Glomerular endothelial cell (primary cell): ENCODE measurements at regions not wholly inside any gene's neighbourhood (a gene's known extent, or its start where the extent isn't known, plus 50 kb on each side); places are given as distances from the start of the nearest gene placed in this dataset.

ENCODE experiments used
- DNase-seq: peaks from one replicate; pipeline ENCODE4 v3.0.0-alpha.2; 2011; ENCODE audit warnings: low read depth, low spot score; ENCODE audit errors: extremely low read depth

DNA sequence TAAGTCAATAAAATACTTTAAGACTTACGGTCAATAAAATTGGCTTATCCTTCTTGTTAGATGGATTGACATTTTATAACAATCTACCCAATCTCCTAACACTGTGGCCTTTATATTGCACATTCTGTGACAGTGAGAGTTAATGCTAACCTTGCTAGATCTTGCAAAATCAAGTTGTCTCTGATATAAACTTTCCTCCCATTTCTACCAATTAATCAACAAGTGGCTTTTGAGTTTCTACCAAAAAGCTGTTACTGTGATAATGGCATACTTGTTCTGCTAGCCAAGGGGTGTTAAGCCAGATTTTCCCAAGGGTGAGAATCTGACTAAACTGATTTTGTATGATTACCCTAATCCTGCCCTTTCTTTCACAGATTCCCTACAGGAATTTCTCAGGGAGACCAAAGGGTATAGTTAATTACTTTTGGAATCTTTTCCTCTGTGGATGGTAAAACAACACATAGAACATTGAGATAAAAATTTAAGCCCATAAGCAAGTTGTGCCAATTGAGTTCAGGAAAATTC, 174.1 kb upstream of the SUCLG2 start:
- no peak for DNase-seq

DNA sequence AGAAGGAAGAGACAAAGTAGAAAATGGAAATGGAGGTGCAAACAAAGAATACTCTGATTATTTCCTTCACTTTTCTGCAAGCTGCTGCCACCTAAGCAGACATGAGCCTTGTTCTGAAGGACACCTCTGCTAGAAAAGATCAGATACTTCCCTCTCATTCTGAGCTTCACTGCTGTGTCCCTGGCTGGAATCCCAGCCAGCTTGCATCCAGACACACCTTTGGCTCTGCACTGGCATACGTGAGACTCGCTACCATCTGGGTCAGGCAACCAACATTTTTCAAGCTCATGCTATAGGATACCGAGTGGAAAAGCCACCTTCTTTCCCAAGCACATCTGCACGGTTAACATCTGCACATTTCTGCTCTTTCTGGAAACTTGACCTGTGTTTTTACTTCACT, 166.7 kb upstream of the SUCLG2 start:
- no peak for DNase-seq

DNA sequence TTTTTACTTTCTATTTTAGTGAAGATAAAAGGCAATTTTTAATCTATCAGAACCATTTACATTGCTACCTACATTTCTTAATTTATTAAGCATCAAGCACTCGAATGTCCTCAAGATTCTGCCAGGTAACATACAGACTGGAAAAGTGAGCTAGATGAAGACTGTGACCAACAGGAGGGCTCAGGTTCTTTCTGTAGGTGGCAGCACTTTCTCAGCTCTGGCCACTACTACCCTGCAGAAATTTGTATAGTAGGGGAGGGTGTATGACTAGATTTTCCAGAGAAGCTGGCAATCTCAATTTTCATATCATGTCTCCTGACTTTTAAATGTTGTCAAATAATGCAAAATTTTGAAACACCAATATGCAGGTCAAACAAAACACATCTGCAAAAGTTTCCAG, 165.0 kb upstream of the SUCLG2 start:
- no peak for DNase-seq

DNA sequence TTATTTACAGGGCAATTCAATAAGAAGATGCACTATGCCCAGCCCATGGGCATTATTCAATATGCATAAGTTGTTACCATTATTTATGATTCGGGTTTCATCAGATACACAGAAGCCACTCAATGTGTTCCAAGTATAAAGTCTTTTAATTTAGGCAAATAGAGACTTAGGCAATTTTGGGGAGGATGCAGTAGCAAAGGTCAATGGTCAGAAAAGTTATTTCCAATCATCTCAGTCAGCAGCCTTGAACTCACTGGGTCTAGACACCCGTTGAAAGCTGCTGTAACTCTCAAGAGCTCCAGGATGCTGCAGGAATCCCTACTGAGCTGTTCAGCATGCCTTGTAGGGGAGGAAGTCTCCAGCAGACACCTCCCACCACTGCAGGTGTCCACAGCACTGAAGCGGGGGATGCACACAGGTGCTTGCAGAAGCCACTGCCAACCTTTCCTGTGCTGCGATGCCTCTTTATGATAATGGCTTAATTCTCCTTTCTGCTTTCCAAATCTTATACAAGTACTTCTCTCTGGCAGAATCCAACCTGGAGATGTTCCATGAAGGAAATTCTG, 155.0 kb upstream of the SUCLG2 start:
- DNase-seq, result no peak

DNA sequence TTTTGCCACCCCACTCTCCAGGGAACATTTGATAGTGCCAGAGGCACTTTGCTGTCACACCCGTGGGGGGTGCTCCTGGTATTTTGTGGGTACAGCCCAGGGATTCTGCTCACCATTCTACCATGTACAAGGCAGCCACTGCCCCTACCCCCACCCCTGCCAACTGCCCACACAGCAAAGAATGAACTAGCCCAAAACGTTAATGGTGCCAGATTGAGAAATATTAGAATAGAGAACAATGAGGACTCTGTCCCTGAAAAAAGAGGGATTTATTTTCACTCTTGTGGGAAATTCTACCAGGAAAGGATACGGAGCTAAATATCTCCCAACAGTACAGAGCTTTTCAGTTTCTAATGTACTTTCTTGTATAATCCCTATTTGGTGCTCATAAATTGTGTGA, 154.5 kb upstream of the SUCLG2 start:
- no peak for DNase-seq

DNA sequence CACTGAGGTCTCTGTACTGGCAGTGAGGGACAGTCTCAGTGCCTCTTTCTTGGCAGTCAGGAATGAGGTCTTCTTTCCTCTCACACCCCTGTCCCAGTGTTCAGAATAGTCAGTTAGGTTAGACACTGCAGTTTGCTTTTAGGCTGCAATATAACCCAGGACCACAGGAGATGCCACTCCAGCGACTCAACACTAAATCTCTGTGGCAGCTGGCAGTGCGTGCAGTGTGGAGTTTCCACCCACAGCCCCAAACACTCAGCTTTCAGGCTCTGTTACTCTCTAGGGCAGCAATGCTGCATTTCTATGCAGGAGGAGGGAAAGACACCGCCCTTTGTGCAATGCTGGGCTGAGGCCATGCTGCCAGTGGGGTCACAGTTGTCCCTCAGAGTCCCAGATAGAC, 150.2 kb upstream of the SUCLG2 start:
- DNase-seq, result no peak

DNA sequence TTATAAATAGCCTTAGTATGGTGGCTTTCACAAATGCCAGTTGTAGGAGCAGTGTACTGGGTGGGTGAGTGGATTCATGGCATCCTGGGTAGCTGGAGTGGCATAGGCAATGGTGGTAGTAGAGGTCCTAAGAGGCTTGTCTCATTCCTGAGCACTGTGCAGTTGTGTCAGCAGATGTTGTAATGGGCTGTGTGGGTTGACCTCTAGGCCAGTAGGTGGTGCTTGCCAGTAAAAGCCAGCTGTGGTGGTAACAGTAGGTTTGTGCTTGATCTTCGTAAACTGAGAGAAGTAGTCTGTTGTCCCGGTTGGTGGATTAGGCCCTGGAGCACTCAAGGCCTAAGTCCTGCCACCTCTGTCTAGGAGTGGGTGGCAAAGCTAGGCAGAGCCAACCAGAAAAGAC, 149.7 kb upstream of the SUCLG2 start:
- no peak for DNase-seq

DNA sequence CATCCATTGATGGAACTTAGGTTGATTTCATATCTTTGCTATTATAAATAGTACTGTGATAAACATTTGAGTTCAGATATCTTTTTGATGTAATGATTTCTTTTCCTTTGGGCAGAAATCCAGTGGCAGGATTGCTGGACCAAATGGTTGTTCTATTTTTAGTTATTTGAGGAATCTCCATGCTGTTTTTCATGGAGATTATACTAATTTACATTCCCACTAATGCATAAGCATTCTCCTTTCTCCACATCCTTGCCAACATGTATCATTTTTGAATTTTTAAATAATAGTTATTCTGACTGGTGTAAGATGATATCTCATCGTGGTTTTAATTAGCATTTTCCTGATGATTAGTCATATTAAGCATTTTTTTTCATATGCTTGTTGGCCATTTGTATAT, 144.0 kb upstream of the SUCLG2 start:
- DNase-seq, result no peak

DNA sequence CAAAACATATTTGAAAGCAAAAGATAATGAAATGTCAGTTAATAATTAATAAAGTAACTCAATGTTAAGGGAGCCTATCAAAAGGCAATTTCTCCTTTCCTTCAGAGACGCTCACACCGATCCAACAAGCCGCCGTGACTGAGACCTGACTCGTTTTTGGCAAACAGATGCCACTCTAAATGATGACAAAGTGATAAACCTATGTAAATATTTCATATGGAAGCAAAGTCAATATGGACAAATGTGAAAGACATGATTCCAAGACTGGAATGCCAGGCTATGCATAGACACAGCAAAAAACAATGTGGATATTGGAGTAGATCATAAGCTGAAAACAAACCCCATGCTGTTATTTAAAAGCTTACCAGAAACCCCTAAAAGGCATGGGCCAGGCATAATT, 137.2 kb upstream of the SUCLG2 start:
- no peak for DNase-seq

DNA sequence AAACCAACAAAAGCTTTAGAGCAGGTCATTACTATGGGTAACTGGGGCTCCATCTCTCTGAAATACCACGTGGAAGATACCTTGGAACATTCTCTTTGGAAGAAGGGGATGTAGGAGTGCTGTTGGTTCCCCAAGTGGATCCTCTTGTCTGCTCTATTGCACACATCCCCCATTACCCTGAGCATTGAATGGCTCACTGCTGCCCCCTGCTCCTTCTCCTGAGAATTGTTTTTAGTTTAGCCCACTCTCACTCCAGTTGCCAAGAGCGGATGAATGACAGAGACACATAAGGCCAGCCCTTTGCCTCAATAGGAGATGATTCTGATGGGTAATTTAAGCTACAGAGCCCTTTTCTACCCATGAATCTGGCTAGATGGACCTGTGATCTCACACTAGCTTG, 135.6 kb upstream of the SUCLG2 start:
- peak; percentile 37 for DNase-seq

DNA sequence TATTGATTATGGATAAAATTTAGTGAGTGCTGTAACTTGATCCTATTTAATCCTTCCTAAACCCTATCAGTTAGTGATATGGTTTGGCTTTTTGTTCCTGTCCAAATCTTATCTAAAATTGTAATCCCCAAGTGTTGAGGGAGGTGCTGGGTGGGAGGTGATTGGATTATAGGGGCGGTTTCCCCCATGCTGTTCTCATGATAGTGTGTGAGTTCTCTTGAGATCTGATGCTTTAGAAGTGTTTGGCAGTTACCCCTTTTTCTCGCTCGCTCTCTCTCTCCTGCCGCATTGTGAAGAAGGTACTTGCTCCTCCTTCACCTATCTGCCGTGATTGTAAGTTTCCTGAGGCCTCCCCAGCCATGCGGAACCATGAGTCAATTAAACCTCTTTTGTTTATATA, 134.0 kb upstream of the SUCLG2 start:
- no peak for DNase-seq

DNA sequence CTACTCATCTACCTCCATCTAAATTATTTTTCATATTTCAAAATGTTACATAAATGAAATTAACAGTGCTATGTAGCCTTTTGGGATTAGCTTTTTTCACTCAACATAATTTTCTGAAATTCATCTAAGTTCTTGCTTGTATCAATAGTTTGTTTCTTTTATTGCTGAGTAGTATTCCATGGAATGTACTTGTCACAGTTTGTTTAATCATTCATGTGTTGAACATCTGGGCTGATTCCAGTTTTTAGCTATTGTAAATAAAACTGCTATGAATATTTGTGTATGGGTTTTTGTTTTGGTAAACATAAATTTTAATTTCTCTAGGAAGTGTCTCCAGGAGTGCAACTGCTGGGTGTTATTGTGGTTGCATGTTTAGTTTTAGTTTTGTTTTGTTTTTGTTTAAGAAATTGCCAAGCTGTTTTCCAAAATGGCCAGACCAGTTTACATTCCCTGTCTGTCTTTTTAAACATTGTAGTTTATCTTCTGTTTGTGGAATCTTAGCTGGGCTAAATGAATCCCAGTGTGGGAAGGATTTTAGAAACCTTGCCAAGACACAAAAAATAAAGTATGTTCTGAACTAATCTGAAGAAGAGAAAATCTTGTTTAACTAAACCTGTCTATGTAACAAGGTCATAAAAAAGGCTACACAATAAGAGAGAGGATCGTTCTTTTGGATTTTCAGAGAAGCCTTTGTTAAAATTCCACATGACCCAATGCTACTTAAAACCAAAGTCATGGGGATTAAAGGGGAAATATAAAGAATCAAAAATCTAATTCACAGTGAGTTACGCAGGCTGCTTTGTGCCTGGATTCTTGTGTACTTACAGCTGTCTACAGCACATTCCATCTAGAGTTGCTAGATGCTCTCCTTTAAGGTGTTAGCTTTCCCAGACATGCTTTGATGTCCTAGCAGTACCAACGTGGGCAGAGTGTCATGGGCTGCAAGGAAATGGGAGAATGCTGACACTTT, 129.2 kb upstream of the SUCLG2 start:
- DNase-seq, result no peak

DNA sequence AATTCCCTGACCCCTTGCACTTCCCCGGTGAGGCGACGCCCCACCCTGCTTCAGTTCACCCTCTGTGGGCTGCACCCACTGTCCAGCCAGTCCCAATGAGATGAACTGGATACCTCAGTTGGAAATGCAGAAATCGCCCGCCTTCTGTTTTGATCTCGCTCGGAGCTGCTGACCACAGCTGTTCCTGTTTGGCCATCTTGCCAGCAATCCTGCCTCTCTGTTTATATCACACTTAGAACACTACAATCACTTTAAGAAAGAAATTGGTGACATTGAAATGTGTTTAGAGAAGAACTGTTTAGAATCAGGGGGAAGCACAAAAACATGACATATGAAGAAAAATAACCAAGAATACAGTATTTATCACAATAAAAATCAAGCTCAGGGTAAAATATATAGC, 127.5 kb upstream of the SUCLG2 start:
- no peak for DNase-seq

DNA sequence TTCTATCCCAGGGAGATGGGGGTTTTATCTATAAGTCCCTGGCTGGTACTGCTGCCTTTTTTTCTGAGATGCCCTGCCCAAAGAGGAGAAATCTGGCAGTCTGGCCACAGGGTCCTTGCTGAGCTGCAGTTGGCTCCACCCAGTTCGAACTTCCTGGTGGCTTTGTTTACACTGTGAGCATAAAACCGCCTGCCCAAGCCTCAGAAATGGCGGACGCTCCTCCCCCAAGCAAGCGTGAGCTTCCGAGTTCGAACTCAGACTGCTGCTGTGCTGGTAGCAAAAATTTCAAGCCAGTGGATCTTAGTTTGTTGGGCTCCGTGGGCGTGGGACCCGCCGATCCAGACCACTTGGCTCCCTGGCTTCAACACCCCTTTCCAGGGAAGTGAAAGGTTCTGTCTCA, 126.8 kb upstream of the SUCLG2 start:
- DNase-seq, result no peak

DNA sequence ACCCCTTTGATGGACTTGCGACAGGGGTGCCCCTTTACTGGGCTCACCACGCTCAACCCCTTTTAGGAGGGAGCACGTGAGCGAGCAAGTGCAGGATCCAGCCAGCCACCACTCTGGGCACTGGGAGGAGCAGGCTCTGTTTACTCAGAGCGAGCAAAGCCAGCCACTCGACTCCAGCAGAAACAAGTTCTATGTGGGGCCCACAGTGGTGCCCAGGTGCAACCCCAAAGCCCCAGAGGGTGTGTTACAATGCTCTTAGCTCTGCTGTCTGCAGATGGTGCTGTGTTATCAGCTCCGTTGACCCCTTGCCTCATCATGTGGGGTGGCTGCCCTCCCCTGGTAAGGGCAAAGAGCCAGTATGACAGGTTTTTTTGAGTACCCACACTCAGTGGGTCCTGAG, 120.3 kb upstream of the SUCLG2 start:
- no peak for DNase-seq

DNA sequence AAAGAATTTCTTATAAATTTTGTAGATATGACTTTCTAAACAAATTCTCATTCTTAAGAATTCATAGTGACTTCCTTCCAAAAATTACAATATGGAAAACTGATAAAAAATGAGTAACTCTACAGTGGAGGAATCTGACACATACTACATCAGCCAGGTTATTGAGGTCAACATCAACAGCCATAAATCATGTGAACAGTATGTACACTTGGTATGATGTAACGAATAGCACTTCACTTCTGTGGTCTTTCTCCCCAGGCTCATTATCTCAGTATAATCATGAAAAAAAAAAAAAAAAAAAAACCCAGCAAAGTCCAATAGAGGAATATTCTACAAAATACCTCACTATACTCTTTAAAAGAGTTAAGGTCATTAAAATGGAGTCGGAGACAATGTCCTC, 111.2 kb upstream of the SUCLG2 start:
- no peak for DNase-seq

DNA sequence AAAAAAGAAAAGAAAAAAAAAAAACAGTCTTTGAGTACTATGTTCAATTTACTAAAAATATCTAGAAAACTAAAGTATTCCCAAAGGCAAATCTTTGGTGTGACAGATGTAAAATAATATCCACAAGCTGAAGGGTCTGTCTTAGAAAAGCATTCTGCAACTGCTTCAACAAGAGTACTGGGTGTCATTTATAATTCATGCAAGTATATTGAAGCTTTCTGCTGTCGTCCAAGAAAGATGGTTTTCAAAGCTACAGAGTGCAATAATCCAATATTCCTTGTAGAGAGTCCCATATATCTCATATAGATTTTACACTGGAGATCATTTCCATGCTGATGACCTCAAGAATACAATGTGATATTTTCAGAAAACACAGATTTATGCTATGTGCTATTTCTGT, 90.9 kb upstream of the SUCLG2 start:
- no peak for DNase-seq

DNA sequence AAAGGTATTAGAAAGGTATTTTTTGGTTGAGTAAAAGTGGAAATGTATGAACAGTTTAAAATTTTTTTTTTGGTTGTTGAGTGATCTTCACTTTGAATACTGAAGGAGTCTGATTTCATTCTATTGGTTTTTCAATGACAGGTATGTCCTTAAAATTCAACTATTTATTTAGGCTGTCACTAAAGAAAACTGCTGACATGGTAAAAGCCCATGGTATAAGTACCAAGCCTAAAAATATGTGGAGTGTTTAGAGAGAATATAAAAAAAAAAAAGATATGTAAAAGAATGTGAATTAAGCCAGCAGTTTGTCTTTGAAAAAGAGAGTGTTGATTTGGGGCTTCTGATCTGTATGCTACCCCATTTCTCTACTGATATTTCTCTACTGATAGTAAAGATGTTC, 90.3 kb upstream of the SUCLG2 start:
- DNase-seq, result no peak

DNA sequence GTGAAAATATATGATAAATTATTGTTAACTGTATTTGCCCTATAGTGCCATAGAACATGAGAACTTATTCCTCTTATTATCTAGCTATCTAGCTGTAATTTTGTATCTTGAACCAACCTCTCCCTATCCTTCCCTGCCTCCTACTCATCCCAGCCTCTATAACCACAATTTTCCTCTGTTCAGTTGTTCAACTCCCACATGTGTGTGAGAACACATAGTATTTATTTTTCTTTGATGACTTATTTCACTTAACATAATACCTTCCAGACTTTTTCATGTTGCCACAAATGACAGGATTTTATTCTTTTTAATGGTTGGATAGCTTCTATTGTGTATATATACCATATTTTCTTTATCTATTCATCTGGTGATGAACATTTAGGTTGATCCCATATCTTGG, 85.4 kb upstream of the SUCLG2 start:
- no peak for DNase-seq

DNA sequence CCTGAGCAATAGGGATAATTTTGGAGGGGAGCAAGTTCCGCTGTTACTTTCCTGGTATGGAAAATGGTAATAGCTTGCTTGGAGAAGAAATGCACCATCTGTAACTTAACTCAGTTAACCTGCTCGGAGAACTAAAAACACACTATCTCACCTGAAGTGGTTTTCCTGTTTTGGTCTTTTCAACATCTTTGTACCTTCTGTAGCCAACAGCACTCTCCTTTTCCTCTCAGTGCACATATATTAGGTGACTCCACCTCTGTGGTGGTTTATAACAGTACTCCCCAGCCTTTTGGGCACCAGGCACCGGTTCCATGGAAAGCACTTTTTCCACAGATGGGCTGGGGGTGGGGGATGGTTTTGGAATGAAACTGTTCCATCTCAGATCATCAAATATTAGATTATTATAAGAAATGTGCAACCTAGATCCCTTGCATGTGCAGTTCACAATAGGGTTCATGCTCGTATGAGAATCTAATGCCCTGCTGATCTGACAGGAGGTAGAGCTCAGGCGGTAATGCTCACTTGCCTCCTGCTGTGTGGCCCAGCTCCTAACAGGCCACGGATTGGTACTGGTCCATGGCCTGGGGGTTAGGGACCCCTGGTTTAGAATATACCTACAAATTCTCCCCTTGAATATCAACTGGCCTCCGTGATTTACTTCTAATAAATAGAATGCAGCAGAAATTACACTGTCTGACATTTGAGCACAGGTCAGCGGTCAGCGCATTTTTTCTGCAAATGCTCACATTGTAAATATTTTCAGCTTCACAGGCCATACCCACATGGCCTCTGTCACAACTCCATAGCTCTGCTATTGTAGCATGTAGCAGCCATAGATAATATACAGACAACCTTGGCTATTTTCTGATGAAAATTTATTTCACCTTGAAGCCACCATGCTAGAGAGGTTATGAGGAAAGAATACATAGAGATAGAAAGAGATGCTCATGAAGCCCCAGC, 83.8 kb upstream of the SUCLG2 start:
- no peak for DNase-seq

DNA sequence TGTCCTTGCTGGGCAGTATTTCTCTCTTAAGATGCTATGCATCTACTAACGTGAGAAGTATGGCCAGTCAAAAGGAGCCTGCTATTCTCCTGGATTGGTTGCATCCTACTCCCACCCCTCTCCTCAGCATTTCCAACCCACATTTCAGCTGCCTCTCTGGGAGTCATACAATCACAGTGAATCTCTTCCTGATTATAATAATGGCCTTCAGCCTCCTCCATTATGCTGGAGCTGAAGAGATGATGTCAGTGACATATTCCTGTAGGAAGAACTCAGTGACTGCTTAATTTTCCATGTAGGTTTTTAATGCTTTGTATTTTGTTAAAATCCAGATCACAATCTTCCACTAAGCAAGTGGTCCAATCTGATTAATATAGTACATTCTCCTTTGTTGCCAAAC, 82.7 kb upstream of the SUCLG2 start:
- DNase-seq, result no peak
